OCI-LY7 (cell line): ENCODE measurements at regions not wholly inside any gene's neighbourhood (a gene's known extent, or its start where the extent isn't known, plus 50 kb on each side); places are given as distances from the start of the nearest gene placed in this dataset.

Experiments used
- BruUV-seq: library from RNA; stranded (reverse); fragments of 400-500 nt; replicated peaks from 2 replicates; lab custom pipeline; 2021; lab: Mats Ljungman, UMichigan
- CTCF ChIA-PET: fragments of 300-600 bp; sonication (Branson Sonifier 250); formaldehyde crosslinking; loops from one replicate; lab custom pipeline; 2022; ENCODE audit warnings: antibody characterized with exemption; ENCODE audit not compliant: unreplicated experiment; lab: Charles Lee
- POLR2A ChIA-PET: fragments of 300-600 bp; sonication (Branson Sonifier 250); formaldehyde crosslinking; loops from one replicate; lab custom pipeline; 2022; ENCODE audit warnings: antibody characterized with exemption; lab: Charles Lee
- DNase-seq: peaks from one replicate; pipeline ENCODE4 v3.0.0-alpha.2; 2015; ENCODE audit warnings: low spot score
- H2AFZ ChIP-seq: fragments of 200-600 bp; sonication (generic), shearing (Covaris generic); 2 replicates; pipeline ENCODE4 v1.6.1; 2014; ENCODE audit warnings: mild to moderate bottlenecking, antibody characterized with exemption, low read length, moderate library complexity
- H3K27ac ChIP-seq: fragments of 200-600 bp; sonication (generic); 2 replicates; pipeline ENCODE4 v1.5.1; 2014; ENCODE audit warnings: mixed run types, low read depth, mild to moderate bottlenecking, moderate library complexity, low read length, inconsistent platforms; ENCODE audit not compliant: poor library complexity, severe bottlenecking
- H3K36me3 ChIP-seq: fragments of 200-600 bp; sonication (generic); 2 replicates; pipeline ENCODE4 v1.6.1; 2014; ENCODE audit warnings: mild to moderate bottlenecking, antibody characterized with exemption, low read length, moderate library complexity, mixed read lengths; ENCODE audit not compliant: insufficient read depth
- H3K4me1 ChIP-seq: fragments of 200-600 bp; sonication (generic); 2 replicates; pipeline ENCODE4 v1.5.1; 2014; ENCODE audit warnings: mild to moderate bottlenecking, low read length; ENCODE audit not compliant: insufficient read depth, poor library complexity, severe bottlenecking
- H3K4me2 ChIP-seq: fragments of 200-600 bp; sonication (generic); 2 replicates; pipeline ENCODE4 v1.6.1; 2014; ENCODE audit warnings: mild to moderate bottlenecking, low read length
- H3K4me3 ChIP-seq: fragments of 200-600 bp; sonication (generic); 2 replicates; pipeline ENCODE4 v1.5.1; 2014; ENCODE audit warnings: mild to moderate bottlenecking, low read depth, low read length; ENCODE audit not compliant: poor library complexity, severe bottlenecking
- H3K79me2 ChIP-seq: fragments of 200-600 bp; sonication (generic); 2 replicates; pipeline ENCODE4 v1.6.1; 2016; ENCODE audit warnings: low read depth, mild to moderate bottlenecking, low read length, moderate library complexity, mixed read lengths; ENCODE audit not compliant: insufficient read depth
- H3K9me2 ChIP-seq: fragments of 200-600 bp; sonication (generic); 2 replicates; pipeline ENCODE4 v1.6.1; 2016; ENCODE audit warnings: mild to moderate bottlenecking, low read length, mixed read lengths; ENCODE audit not compliant: insufficient read depth
- H3K9me3 ChIP-seq: fragments of 200-600 bp; sonication (generic); 2 replicates; pipeline ENCODE4 v1.6.1; 2014; ENCODE audit warnings: mild to moderate bottlenecking, mixed run types, low read length, mixed read lengths
- H4K20me1 ChIP-seq: fragments of 200-600 bp; sonication (generic); 2 replicates; pipeline ENCODE4 v1.6.1; 2014; ENCODE audit warnings: mild to moderate bottlenecking, antibody characterized with exemption, low read length, moderate library complexity, mixed read lengths; ENCODE audit not compliant: insufficient read depth
- CTCF ChIP-seq: fragments of 200-600 bp; sonication (generic); conservative IDR thresholded peaks from 2 replicates; pipeline ENCODE4 v1.5.1; 2014; ENCODE audit warnings: mild to moderate bottlenecking, antibody characterized with exemption, low read length, moderate library complexity, mixed read lengths
- EZH2phosphoT487 ChIP-seq: fragments of 200-600 bp; sonication (generic); IDR thresholded peaks from 2 replicates; pipeline ENCODE4 v1.6.1; 2018; ENCODE audit warnings: low read depth, borderline replicate concordance, mild to moderate bottlenecking, mixed run types, antibody characterized with exemption, low read length, moderate library complexity, mixed read lengths
- intact Hi-C: fragments of 100-400 bp; cut with micrococcal nuclease; formaldehyde crosslinking; loops from one replicate; pipeline ENCODE4 v1.10.0; 2022; ENCODE audit not compliant: unreplicated experiment

- DNase-seq = no peak
- Histone ChIP-seq H3K27ac (no peak overlapping the region), H4K20me1 (no peaks in the 10 kb centered on the region), H3K4me2 (no peak overlapping the region), H3K4me3 (no peak overlapping the region), H2AFZ (no peak overlapping the region), H3K4me1 (no peaks in the 10 kb centered on the region), H3K9me2 (no peaks in the 10 kb centered on the region), H3K36me3 (no peaks in the 10 kb centered on the region), H3K9me3 (no peaks in the 10 kb centered on the region), H3K79me2 (no peaks in the 10 kb centered on the region)
- TF ChIP-seq EZH2phosphoT487 = no peak
- no peak for TF ChIP-seq CTCF
- POLR2A ChIA-PET = no interaction called here
- intact Hi-C loops = no loop called here
- no TSS peak for BruUV-seq
- CTCF ChIA-PET = no interaction called here
Observed at GRCh38 chr5:61637566-61637965, 305.5 kb downstream of the ZSWIM6 start.

GRCh38 chr5:61638476-61638875 is 306.4 kb downstream of the ZSWIM6 start:
- no peak overlapping the region for H3K4me2 ChIP-seq
- no peak overlapping the region for H3K27ac ChIP-seq
- ChIA-PET CTCF (no interaction called here), POLR2A (no interaction called here)
- no peaks in the 10 kb centered on the region for H3K36me3 ChIP-seq
- no peaks in the 10 kb centered on the region for H3K9me2 ChIP-seq
- no peaks in the 10 kb centered on the region for H3K9me3 ChIP-seq
- H3K79me2 ChIP-seq = no peaks in the 10 kb centered on the region
- H3K4me1 ChIP-seq = no peaks in the 10 kb centered on the region
- no peak overlapping the region for H3K4me3 ChIP-seq
- no peak overlapping the region for H2AFZ ChIP-seq
- BruUV-seq = no TSS peak
- no peaks in the 10 kb centered on the region for H4K20me1 ChIP-seq
- TF ChIP-seq CTCF (no peak), EZH2phosphoT487 (no peak)
- intact Hi-C loops = no loop called here
- DNase-seq = no peak

- TF ChIP-seq CTCF (no peak), EZH2phosphoT487 (no peak)
- H3K4me2 ChIP-seq = no peak overlapping the region
- no peaks in the 10 kb centered on the region for H3K9me2 ChIP-seq
- no peaks in the 10 kb centered on the region for H3K4me1 ChIP-seq
- no TSS peak for BruUV-seq
- no peak overlapping the region for H2AFZ ChIP-seq
- intact Hi-C loops = no loop called here
- no peak overlapping the region for H3K4me3 ChIP-seq
- H3K27ac ChIP-seq = no peak overlapping the region
- H3K79me2 ChIP-seq = no peaks in the 10 kb centered on the region
- H3K36me3 ChIP-seq = no peaks in the 10 kb centered on the region
- ChIA-PET POLR2A (no interaction called here), CTCF (no interaction called here)
- no peaks in the 10 kb centered on the region for H3K9me3 ChIP-seq
- no peaks in the 10 kb centered on the region for H4K20me1 ChIP-seq
- no peak for DNase-seq
Observed at GRCh38 chr5:61640179-61641021, 308.3 kb downstream of the ZSWIM6 start.
